ENCODE measurements at regions not wholly inside any gene's neighbourhood (a gene's known extent, or its start where the extent isn't known, plus 50 kb on each side); places are given as distances from the start of the nearest gene placed in this dataset.

- TF ChIP-seq, protein P1, sequence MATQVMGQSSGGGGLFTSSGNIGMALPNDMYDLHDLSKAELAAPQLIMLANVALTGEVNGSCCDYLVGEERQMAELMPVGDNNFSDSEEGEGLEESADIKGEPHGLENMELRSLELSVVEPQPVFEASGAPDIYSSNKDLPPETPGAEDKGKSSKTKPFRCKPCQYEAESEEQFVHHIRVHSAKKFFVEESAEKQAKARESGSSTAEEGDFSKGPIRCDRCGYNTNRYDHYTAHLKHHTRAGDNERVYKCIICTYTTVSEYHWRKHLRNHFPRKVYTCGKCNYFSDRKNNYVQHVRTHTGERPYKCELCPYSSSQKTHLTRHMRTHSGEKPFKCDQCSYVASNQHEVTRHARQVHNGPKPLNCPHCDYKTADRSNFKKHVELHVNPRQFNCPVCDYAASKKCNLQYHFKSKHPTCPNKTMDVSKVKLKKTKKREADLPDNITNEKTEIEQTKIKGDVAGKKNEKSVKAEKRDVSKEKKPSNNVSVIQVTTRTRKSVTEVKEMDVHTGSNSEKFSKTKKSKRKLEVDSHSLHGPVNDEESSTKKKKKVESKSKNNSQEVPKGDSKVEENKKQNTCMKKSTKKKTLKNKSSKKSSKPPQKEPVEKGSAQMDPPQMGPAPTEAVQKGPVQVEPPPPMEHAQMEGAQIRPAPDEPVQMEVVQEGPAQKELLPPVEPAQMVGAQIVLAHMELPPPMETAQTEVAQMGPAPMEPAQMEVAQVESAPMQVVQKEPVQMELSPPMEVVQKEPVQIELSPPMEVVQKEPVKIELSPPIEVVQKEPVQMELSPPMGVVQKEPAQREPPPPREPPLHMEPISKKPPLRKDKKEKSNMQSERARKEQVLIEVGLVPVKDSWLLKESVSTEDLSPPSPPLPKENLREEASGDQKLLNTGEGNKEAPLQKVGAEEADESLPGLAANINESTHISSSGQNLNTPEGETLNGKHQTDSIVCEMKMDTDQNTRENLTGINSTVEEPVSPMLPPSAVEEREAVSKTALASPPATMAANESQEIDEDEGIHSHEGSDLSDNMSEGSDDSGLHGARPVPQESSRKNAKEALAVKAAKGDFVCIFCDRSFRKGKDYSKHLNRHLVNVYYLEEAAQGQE (IDR thresholded peaks at IDR 0.05; ENCODE audit: low read depth) = no peak
- TF ChIP-seq, protein P2, sequence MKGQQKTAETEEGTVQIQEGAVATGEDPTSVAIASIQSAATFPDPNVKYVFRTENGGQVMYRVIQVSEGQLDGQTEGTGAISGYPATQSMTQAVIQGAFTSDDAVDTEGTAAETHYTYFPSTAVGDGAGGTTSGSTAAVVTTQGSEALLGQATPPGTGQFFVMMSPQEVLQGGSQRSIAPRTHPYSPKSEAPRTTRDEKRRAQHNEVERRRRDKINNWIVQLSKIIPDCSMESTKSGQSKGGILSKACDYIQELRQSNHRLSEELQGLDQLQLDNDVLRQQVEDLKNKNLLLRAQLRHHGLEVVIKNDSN (IDR thresholded peaks at IDR 0.05) = no peak
- no peak for TF ChIP-seq EP300 (IDR thresholded peaks at IDR 0.05; ENCODE audit: borderline replicate concordance)
- TF ChIP-seq CREB1 (IDR thresholded peaks at IDR 0.05; ENCODE audit: low read depth) = no peak
- TF ChIP-seq ZBTB7A (IDR thresholded peaks at IDR 0.05; ENCODE audit: low read depth) = no peak
- TF ChIP-seq RAD21 (IDR thresholded peaks at IDR 0.05; ENCODE audit: low read depth) = no peak
These were observed 128.7 kb downstream of the MSL3 start for GRCh38 chrX:11886745-11887144.

DNA sequence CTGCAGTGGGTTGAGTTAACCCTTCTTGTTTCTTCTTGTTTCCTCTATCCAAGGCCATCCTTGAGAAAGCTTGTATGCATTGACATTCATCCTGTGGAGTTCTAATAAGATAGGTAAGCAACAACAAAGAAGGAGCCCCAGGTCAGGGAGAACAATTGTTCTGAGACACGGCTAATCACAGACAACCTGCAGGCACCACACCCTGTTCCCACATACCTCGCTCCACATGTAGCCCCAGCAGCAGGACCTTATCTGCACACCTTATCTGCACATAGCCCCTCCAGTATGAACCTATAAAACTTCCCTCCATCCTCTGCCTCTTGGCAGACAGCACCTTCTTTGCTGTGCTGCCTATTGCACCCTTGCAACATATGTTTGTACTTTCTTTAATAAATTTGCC lies 129.1 kb downstream of the MSL3 start:
- TF ChIP-seq TEAD4 (IDR thresholded peaks at IDR 0.05) (no peak), TAF1 (IDR thresholded peaks at IDR 0.05; ENCODE audit: low read depth) (no peak), NFIC (IDR thresholded peaks at IDR 0.05) (no peak), EGR1 (IDR thresholded peaks at IDR 0.05) (no peak), FOXM1 (IDR thresholded peaks at IDR 0.05; ENCODE audit: borderline replicate concordance, low read depth) (no peak), TCF12 (IDR thresholded peaks at IDR 0.05; ENCODE audit: low read depth) (no peak), EP300 (IDR thresholded peaks at IDR 0.05; ENCODE audit: borderline replicate concordance) (no peak), ZBTB7A (IDR thresholded peaks at IDR 0.05; ENCODE audit: low read depth) (no peak), CREB1 (IDR thresholded peaks at IDR 0.05; ENCODE audit: low read depth) (no peak), YY1 (IDR thresholded peaks at IDR 0.05; ENCODE audit: low read depth) (no peak), MAX (IDR thresholded peaks at IDR 0.05) (no peak), CEBPB (IDR thresholded peaks at IDR 0.05) (no peak), RAD21 (IDR thresholded peaks at IDR 0.05; ENCODE audit: low read depth) (no peak)
- TF ChIP-seq, protein P1 (IDR thresholded peaks at IDR 0.05; ENCODE audit: low read depth) = no peak
- TF ChIP-seq, protein P2 (IDR thresholded peaks at IDR 0.05) = no peak

DNA sequence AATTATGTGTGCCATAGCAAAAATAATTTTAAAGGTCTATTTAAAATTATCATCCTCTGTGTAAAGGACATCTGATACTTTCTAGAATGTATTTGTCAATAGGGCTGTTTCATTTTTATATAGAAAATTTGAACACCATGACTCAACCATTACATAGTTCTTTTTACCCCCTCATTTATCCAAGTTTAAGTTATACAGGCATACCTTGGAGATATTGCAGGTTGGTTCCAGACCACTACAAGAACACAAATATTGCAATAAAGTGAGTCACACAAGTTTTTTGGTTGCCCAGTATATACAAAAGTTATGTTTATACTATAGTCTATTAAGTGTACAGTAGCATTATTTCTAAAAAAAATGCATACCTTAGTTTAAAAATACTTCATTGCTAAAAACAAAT lies 130.4 kb downstream of the MSL3 start:
- TF ChIP-seq TCF12 (IDR thresholded peaks at IDR 0.05; ENCODE audit: low read depth) = no peak
- no peak for TF ChIP-seq MAX (IDR thresholded peaks at IDR 0.05)
- no peak for TF ChIP-seq YY1 (IDR thresholded peaks at IDR 0.05; ENCODE audit: low read depth)
- TF ChIP-seq TAF1 (IDR thresholded peaks at IDR 0.05; ENCODE audit: low read depth) = no peak
- TF ChIP-seq TEAD4 (IDR thresholded peaks at IDR 0.05) = no peak
- TF ChIP-seq, protein P2 (IDR thresholded peaks at IDR 0.05) = no peak

DNA sequence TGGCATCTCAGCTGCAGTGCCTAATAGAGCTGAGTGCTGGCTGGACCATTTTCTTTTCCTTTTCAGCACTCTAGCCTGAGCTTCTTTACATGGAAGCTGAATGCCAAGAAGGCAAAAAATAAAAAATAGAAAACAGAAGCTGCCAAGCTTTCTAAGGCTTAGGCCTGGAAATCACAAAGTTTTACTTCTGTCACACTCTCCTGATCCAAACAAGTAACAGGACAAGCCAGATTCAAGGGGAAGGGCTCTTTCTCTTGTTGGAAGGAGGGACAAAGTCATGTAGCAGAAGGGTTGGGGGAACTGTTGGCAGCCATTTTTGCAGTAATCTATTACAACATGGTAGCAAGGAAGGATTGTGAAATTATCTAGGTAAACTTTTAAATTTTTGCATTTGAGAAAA lies 131.8 kb downstream of the MSL3 start:
- TF ChIP-seq NFIC (IDR thresholded peaks at IDR 0.05) (no peak), TEAD4 (IDR thresholded peaks at IDR 0.05) (no peak)

DNA sequence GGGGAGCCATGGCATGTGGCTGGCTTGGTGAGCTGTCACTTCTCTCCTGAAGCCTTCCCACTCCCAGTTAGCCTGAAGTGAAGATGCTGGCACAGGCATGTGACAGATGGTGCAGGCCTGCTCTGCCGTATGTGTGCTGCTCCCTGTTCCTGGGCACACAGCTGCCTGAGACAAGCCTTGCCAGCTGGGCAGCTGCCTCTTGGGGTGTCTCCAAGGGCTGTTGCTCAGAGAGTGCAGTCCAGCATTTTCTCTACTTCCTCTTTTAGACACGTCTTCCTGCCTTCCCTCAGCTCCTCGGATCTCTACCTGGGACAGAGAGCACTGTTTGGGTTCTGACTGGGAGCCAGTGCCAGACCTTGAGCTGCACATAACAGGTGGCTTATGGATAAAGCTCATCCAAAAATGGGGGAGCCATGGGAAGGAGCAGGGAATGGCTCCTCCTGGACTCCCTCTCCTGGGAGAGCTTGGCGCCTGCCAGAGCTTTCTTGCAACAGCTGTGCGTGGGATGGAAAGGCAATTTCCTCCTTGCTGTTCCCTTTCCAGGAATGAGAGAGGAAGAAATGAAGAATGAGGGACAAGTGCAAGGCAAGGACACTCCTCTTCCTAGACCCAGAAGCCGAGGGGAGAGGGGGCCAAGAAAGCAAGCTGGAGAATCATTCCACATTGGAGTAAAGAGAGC lies 132.9 kb downstream of the MSL3 start:
- no peak for TF ChIP-seq NFIC (IDR thresholded peaks at IDR 0.05)

GRCh38 chrX:11893933-11894710 lies 136.1 kb downstream of the MSL3 start:
- TF ChIP-seq YY1 (IDR thresholded peaks at IDR 0.05; ENCODE audit: low read depth) = no peak

Measured in Ishikawa (cell line).